T-helper 2 cell treated with Interferon-gamma antibody and Interleukin-4, amounts not matched to agents 100 ng/mL and 5 ng/mL, for 36 hours (primary cell): ENCODE measurements at regions not wholly inside any gene's neighbourhood (a gene's known extent, or its start where the extent isn't known, plus 50 kb on each side); places are given as distances from the start of the nearest gene placed in this dataset.
"Not testable (repeated sequence)": the region's sequence is repeated elsewhere in the genome, so short reads cannot be mapped to it uniquely, and the experiment has no call there.

Experiments used
- intact Hi-C: fragments of 100-400 bp; cut with micrococcal nuclease; formaldehyde crosslinking; loops from one replicate; pipeline ENCODE4 v1.15.1; 2023

DNA sequence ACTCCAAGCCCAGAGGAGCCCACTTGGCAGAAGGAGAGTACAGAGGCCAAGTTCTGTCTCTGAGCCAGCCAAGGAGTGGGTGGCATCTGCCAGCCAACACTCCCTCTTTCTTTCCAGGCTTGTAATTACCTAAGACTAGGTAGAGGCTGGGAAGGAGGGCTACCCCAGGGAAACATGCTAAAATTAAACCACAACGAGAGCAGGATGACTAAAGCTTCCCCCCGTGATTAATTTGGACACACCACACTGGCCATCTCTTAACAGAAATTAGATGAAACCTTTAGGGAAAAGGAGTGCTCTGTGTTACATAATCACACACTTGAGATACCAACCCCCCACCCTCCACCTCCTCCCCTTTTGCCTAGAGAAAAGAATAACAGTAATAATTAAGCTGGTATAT lies 102.1 kb upstream of the ZC3H12A start:
- intact Hi-C loops = no loop called here

DNA sequence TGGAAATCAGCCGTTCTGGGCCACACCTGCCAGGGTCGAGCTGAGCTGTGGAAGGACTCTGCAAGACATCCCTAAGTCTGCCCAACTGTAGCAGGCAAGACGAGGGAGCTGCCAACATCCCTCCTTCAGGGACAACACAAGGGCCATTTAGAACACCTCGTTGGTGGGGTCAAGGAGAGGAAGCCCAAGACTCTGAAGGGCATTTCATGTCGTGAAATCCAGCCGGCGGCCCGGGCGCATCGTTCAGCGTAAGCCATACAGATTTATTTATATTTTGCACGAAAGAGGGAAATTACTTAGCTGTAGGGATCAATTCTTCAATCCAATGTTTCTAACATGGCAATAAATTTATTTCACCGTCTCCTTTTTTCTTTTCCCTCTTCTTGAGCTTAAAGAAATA lies 101.7 kb upstream of the ZC3H12A start:
- intact Hi-C loops = no loop called here

DNA sequence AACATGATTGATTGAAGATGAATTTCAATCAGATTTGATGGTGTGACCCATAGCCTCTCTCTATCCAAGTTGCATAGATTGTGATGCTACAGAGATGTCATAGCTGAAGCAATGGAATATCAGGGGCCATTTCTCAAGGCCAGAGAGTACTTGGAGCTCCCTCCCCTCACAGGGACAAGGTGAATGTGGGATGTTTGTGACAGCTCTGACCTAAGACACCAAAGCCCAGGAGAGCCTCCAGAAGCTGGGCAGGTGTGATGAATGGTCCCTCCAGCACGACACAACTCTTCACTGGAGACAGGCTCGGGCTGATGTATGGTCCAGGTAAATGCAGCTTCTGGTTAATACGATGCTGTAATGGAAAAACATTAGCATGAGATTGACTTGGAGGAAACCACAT lies 101.0 kb upstream of the ZC3H12A start:
- intact Hi-C loops = no loop called here

DNA sequence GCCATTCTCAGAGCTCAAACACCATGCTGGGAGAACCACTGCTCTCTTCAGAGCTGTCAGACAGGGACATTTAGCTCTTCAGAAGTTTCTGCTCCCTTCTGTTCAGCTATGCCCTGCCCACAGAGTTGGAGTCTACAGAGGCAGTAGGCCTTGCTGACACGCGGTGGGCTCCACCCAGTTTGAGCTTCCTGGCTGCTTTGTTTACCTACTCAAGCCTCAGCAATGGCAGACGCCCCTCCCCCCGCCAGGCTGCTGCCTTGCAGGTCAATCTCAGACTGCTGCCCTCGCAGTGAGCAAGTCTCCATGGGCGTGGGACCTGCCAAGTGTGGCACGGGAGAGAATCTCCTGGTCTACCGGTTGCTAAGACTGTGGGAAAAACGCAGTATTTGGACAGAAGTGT lies 93.8 kb upstream of the ZC3H12A start:
- intact Hi-C loops = not testable (repeated sequence)

DNA sequence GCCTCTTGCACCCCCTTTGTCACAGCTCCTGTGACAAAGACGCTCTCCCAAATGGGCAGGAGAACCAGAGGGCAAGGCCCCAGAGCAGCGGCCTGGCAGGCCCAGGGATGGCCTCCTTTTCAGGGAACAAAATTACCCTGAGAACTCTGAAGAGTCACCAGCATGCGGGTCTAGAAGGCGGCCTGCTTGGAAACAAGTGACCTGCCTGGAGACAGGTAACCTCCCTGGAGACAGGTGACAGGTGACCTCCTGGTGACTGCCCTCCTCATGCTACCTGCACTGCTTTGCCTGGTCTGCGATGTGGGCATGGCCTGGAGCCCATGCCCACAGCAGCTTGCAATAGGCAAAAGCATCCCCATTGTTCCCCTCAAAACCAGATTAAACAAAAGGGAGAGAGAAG lies 86.5 kb upstream of the ZC3H12A start:
- intact Hi-C loops = no loop called here

DNA sequence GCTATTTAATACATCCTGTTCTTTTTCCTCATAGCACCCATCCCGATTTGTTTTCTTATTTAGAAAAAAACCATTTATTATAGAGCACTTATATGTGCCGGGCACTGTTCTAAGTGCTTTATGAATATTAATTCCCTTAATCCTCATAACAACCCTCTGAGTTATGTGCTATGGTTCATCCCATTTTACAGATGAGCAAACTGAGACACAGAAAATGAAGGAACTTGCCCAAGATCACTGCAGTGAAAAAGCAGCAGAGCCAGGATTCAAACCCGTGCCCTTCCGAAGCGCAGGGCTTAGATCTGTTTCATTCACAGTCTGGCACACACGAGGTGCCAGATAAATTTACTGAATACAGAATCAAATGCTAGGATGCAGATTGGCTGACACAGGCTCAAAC lies 85.1 kb upstream of the ZC3H12A start:
- intact Hi-C loops = no loop called here

DNA sequence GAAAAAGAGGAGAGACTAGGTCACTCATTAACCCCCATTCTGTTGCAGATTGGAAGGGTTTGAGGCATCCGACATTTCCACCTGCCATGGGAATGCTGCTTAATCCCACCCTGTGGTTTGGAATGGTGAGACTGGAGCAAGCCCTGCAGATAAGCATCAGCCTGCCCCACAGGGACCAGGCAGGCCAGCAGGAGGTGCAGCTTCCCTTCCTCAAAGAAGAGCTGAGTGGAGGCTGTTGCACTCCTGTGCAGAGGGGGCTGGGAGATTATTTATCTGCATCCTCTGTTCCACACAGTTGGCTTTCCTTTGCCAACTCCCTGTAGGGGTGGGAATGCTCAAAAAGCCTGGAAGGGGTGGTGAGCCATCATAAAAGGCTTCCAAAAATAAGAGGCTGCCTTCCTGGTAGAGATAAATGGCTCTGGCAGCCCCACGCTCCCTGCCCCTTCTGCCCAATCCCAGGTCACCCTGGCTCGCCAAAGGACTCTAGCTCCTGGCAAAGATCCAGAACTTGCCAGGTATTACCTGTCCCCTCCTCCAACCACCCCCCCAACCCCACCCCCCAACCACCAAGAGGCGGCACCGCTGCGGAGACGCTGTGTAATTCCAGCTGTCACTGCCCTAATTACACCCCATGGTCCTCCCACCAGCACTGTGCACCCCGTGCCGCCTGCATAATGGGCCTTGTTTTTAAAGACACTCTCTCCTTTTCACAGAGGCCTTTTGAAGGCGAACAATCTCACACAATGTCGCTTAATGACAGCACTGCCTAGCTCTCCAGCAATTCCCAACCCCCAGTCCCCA lies 83.0 kb upstream of the ZC3H12A start:
- intact Hi-C loops = no loop called here

DNA sequence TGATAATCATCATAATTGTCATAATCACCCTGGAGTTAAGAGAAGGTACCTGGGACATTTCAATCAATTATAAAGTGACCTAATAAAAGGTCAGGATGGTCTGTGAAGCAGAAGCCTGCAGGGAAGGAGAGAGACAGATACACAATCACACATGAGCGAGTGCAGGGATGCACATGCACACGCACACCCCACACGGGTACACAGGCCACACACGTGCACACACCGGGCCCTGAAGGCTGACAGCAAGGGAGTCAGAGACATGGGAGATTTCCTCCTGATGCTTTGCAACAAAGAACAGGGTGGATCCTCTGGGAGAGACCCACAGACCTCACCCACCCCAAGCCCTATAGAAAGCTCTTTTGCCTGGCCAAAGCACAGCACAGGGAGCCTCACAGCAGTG lies 82.3 kb upstream of the ZC3H12A start:
- intact Hi-C loops = no loop called here

DNA sequence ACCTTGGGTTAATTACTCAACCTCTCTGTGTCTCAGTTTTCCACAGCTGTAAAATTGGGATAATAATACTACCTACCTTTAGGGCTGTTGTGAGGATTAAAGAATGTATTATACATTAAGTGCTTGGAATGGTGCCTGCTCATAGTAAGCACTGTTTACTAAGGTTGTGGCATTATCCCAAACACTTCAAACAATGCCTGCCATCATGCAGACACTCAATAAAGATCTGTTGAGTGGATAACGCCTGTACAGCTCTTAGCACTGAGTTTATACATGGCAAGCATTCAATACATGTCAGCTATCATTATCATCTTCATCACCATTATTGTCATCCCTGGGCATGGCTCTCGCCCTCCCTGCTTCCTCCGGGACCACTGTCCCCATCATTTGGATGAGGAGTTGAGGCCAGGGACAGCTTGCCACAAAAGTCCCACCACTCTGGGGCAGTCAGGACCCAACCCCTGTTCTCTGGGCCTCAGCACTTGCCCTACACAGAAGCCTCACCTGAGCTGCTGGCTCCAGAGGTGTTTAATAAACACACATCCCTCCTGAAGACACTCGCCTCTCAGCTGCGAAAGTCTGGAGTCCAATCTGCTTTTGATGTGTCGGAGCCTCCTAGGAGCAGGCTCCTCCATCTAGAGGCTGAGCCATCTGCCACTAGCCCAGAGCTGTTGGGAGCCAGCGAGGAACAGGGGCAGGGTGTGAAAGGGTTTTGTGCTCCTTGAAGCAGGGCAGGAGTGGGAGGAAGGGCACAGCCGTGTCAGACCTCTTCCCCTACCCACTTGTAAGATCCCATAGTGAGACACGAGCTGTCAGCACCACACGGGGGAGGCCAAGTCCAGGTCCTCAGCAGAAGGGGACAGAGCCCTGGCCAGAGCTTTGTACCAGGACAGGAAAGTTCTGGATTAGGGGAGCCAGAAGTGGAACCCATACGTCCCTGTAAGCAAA lies 80.9 kb upstream of the ZC3H12A start:
- intact Hi-C loops = no loop called here

DNA sequence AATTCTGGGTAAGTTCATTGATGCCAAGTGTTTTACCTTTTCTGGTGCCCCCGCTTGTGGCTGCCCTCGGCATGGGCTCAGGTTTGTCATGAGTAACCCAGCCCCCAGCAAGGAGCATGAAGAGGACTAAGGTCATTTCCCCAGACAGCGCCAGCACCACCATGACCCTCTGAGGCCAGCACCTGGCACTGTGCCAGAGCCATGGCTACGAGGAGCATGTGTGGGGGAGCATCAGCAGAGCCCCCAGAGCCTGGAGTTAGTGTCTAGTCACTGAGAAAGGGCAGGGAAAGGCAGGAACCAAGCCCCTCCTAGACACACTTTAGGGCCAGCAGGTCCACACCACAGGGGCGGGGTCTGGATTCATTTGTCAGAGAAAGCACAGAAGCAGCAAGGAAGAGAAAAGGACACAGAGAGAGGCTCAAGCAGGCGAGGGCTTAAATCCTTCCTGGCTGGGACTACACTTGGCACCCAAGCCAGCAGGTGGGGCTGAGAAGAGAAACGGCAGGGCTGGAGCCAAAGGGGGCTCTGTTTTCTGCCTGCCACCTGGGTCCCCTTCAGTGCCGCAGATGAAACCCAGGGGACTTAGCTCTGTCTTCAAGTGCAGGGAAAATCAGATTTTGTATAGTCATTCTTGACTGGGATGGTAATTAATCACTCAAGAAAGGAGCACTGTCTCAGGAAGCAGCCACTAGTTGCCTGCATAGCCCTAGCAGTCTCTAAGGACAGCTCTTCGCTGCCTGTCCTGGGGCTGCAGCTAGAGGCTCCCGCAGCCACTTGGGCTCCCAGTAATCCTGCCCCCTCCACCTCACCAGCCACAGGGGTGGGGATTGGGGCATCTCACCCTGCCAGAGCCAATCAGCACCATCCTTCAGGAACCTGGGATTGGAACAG lies 79.6 kb upstream of the ZC3H12A start:
- intact Hi-C loops = no loop called here

DNA sequence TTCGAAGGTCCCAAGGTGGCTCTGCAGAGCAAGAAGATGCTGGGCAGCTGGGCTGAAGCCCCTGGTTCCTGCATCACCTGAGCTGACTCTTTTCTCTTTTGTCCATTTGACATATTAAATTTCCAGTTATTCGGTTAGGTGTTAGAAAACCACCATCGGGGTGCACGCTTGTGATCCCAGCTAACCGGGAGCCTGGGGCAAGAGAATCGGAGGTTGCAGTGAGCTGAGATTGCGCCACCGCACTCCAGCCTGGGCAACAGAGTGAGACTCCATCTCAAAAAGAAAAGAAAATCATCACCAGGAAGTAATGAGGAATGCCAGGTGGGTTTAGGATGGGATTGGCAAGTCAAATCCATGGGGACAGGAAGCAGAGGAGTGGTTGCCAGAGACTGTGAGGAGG lies 76.3 kb upstream of the ZC3H12A start:
- intact Hi-C loops = no loop called here

DNA sequence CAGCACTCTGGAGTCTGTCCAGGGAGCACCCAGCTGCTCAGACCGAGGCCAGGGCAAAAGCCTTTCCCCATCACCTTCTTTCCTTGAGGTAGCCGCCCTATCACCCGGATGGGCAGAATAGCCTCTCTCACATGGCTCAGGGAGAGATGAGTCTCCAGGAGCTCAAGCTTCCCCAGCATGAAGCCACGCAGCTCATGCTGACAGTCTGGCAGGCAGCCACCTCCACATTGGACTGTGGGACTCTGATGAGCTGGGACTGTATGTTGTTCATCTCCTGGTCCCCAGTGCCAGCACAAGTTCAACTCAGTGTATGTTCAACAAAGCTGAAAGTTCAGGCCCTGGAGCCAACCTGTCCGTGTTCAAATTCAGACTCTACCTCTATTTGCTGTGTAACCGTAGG lies 75.2 kb upstream of the ZC3H12A start:
- intact Hi-C loops = no loop called here

DNA sequence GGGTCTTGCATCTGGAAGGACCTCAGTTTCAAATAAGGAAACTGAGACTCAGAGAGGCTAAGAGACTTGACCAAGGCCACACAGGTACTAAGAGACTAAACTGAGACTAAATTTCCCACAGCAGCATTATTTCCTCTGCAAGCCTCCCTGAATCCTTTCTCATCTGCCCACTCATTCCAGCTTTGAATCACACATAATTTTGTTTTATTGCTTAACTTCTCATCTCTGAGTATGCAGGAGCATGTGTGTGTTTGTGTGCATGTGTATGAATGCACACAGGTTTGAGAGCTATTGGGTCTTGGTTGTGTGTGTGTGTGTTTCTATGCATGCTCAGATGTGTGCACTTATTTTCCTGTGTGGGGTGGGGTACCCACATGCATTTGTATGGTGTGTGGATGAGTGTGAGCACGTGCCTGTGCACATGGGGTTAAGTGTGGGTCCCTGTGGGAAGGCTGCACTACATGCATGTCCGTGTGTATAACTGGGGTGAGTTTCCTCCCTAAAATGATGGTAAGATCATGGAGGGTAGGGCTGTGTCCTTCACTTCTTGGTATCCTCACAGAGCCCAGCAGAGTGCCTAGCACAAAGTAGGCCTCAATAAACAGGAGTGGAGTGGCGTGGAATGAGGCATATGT lies 74.4 kb upstream of the ZC3H12A start:
- intact Hi-C loops = no loop called here

DNA sequence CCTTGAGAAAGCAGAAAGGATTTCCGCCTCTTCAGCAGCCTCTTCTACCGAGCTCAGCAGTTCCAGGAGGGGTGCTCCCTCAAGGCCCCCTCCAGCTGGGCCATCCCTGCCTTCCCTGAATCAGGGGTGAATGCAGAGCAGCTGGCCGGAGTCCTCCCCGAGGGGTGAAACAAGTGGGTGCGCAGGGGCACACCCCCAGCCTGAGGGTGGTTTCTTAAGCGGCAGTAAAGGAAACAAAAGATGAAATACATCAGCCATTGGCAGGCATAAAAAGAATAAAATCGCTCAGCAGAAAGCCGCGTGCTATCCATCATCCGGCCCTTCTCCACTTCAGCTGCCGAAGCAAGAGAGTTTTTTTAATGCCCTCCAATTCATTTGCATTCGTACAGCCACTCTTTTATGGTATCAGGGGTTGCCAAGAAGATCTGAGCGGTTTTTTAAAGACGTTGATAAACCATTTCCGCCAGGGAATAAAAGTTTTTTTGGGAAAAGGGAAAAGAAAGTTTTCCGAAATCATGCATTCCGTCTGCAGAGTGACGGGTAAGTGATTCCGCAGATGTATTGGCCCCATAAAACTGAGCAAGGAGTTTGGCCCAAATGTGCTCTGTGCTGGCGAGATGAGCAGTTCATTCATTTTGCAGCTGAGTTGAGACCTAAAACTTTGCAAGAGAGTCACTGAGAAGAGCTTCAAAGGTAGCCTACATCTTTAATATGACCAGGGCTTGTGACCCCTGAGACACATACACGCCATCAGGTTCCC lies 73.7 kb upstream of the ZC3H12A start:
- intact Hi-C loops = no loop called here

DNA sequence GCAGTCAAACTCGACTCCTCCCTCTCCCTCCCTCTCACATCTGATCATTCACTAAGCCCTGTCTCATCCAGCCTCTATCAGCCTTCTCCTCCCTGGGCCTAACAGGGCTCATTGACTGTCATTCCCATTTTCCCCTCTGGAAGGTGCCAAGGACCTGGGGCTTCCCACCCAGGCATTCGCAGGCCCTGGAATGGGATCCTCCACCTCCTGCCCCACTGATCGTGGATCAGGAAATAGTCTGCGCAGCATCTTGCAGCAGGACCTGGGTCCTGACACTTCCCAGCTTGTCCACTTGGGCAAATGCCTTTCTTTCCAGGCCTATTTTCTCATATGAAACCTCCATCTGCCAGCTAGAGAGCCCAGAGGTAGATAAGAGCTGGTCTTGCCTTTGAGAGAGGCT lies 71.2 kb upstream of the ZC3H12A start:
- intact Hi-C loops = no loop called here

DNA sequence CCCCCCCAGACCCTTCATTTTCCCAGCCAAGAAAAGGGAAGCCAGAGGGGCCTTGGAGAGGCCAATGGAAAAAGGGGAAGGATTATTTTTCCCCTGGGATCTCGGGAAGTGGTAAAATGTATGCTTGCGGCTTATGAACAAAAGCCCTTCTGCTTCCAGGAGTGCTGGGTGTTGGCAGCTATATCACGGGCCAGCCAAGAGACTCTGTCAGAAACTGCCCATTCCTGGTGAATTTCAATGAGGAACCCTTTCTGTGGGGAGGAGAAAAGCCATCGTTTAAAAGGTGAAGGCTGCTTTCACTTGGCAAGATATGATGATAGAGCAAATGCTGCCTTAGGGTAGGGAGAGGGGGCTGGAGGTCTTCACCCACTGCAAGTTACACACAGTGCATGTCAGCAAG lies 69.7 kb upstream of the ZC3H12A start:
- intact Hi-C loops = no loop called here

DNA sequence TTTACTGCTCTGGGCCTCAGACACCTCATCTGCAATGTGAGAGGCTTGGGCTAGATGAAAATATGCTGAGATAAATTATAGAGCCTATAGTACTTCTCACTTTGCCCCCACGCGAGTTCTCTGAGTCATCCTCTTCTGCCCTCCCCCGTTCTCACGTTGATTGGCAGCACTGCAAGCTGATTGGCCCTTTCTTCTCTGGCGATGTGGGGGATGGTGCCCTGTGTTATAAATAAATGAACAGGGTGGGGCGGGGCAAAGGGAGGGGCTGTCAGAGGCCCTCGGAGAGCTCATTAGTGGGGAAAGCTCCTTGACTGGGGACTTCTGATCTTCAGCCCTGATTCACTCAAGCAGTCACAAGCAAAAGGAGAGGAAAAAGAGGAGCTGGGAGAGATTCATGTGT lies 64.3 kb upstream of the ZC3H12A start:
- intact Hi-C loops = no loop called here

DNA sequence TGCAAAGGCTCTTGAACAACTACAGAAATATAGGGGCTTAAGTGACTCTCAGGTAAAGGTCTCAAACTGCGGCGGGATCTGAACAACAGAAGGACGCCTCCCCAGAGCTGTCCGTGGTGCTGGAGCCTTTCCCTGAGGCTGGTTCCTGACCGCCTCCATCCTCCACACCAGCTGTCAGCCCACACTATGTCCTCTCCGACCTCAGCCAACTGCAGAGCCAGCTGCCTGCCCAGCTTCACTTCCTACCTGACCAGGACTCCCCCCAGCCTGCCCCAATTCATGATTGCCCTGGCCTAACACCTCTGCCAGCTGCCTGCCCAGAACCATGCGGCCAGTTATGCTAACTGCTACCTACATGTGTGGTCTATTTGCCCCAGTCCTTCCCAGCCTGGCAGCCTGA lies 63.6 kb upstream of the ZC3H12A start:
- intact Hi-C loops = no loop called here

DNA sequence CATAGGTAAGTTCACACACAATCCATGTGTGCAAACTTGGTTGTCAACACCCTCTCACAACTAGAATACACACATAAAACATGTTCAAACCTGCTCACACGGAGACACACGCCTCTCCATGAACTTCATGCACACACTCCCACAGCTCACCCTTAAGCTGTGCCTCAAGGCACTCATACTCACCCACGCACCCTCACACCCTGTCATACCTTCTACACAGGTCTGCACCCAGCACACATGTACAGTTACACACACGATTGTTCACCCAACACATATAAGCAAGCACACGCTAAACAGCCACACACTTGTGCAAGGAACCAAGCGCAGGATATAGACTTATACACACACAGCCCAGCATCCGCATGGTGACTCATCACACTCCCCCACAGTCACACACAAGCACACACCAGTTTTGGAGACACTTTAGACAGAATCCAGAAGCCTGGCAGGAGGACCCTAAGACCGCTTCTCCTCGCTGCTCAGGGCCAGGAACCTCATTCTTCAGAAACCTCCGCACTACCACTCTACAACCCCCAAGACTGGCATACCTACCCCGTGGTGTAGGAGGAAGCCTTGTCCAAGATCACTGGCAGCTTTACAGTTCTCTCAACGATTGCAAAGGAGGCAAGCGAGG lies 58.7 kb upstream of the ZC3H12A start:
- intact Hi-C loops = no loop called here

DNA sequence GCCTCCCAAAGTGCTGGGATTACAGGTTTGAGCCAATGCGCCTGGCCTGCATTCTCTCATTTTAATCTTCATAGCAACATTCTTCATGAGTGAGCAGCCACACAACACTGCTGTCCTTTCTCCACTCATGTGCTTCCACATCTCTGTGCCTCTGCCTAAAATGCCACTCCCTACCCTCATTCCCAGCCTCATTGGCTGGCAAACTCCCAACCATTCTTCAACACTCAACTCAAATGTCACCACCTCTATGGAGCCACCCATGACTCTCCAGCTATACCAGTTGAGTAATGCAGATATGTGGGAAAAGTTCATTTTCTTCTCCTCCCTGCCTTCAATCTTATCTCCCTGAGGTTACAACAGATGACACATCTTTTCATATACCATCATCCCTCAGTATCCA lies 53.9 kb upstream of the ZC3H12A start:
- intact Hi-C loops = no loop called here
